OCI-M2 (cell line): ENCODE measurements at regions not wholly inside any gene's neighbourhood (a gene's known extent, or its start where the extent isn't known, plus 50 kb on each side); places are given as distances from the start of the nearest gene placed in this dataset.

Source experiments
- DNase-seq: peaks from one replicate; lab custom pipeline; 2025; ENCODE audit not compliant: unreplicated experiment; lab: John Stamatoyannopoulos, UW

GRCh38 chr16:6031567-6031966 lies 934.0 kb upstream of the EEF2KMT start:
- no peak for DNase-seq

- DNase-seq = no peak
Observed at GRCh38 chr16:6031102-6031501, 933.5 kb upstream of the EEF2KMT start.

GRCh38 chr16:6027733-6028132 lies 930.1 kb upstream of the EEF2KMT start:
- no peak for DNase-seq

- DNase-seq = no peak
Observed at GRCh38 chr16:6023449-6023848, 925.9 kb upstream of the EEF2KMT start.

GRCh38 chr16:6021276-6021943 lies 923.8 kb upstream of the EEF2KMT start:
- no peak for DNase-seq

GRCh38 chr16:6020162-6020985 lies 922.8 kb upstream of the EEF2KMT start:
- DNase-seq = no peak

GRCh38 chr16:6019490-6019991 lies 921.9 kb upstream of the EEF2KMT start:
- DNase-seq = no peak

- no peak for DNase-seq
Observed at GRCh38 chr16:6018848-6019489, 921.4 kb upstream of the EEF2KMT start.

GRCh38 chr16:6016530-6017184 lies 919.1 kb upstream of the EEF2KMT start:
- no peak for DNase-seq

GRCh38 chr16:6012716-6013115 lies 915.1 kb upstream of the EEF2KMT start:
- DNase-seq = no peak

GRCh38 chr16:6009151-6009550 lies 911.6 kb upstream of the EEF2KMT start:
- no peak for DNase-seq

- no peak for DNase-seq
Observed at GRCh38 chr16:6008670-6009069, 911.1 kb upstream of the EEF2KMT start.

GRCh38 chr16:5993356-5993755 lies 895.8 kb upstream of the EEF2KMT start:
- DNase-seq = no peak

- no peak for DNase-seq
Observed at GRCh38 chr16:5982979-5983378, 885.4 kb upstream of the EEF2KMT start.

- no peak for DNase-seq
Observed at GRCh38 chr16:5979905-5980550, 882.4 kb upstream of the EEF2KMT start.

- DNase-seq = no peak
Observed at GRCh38 chr16:5977329-5977728, 879.7 kb upstream of the EEF2KMT start.

- no peak for DNase-seq
Observed at GRCh38 chr16:5972747-5973146, 875.2 kb upstream of the EEF2KMT start.

GRCh38 chr16:5971924-5972323 lies 874.3 kb upstream of the EEF2KMT start:
- no peak for DNase-seq

- DNase-seq = no peak
Observed at GRCh38 chr16:5971106-5971505, 873.5 kb upstream of the EEF2KMT start.

- DNase-seq = no peak
Observed at GRCh38 chr16:5966004-5966403, 868.4 kb upstream of the EEF2KMT start.

- DNase-seq = no peak
Observed at GRCh38 chr16:5965321-5965720, 867.7 kb upstream of the EEF2KMT start.
